ENCODE measurements at regions not wholly inside any gene's neighbourhood (a gene's known extent, or its start where the extent isn't known, plus 50 kb on each side); places are given as distances from the start of the nearest gene placed in this dataset.

DNA sequence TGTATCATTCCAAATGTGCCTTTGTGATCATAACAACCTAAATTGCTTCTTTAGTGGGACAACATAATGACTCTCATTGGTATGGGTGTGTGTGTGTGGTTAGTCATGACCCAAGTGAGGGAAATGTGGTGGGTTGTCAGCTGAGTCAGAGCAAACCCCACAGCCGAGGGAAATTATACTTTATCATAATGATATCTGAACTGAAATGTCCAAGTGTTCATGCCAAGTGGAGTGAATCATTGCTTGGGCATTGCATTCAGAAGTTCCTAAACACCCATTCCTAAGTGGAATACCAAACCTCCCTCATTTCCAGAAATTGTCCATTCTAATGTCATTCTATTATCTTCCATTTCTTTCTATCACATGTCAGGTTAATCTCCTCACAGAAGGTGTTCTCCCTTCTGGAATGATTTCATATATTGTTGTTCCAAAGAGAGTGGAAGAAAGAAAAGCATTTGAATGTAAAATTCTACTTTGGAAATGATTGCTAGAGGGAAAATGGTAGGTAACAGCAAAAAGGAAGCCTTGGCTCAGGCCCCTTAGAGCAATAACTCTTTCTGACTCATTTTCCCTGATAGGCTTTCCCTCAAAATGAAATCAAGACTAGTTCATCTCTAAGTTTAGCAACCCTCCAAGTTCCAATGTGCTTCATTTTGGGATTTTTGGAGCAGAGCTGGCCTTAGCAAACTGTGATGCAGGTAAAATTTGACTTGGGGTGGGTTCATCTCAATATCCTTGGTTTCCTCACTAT, 230.7 kb upstream of the KCNIP4 start:
- no peak for DNase-seq (ENCODE audit: extremely low spot score)
- ChIA-PET CTCF (interaction anchor here (0.7 to 1.6 kb wide), 2 partner anchors 15 to 32 kb away, joined by 3 read pairs; no protein-coding TSS in a partner anchor), POLR2A (no interaction called here)
- TF ChIP-seq CTCF (IDR thresholded peaks at IDR 0.05; ENCODE audit: control extremely low read depth, extremely low read depth, low read depth, missing control alignments): no peak

- CTCF ChIA-PET: no interaction called here
- POLR2A ChIA-PET: no interaction called here
- DNase-seq (ENCODE audit: extremely low spot score): no peak
- TF ChIP-seq CTCF (IDR thresholded peaks at IDR 0.05; ENCODE audit: control extremely low read depth, extremely low read depth, low read depth, missing control alignments): no peak
These were observed 226.1 kb upstream of the KCNIP4 start for GRCh38 chr4:22174640-22175039.

GRCh38 chr4:22170353-22170752, 221.8 kb upstream of the KCNIP4 start:
- ChIA-PET POLR2A (no interaction called here), CTCF (no interaction called here)
- DNase-seq (ENCODE audit: extremely low spot score): no peak
- TF ChIP-seq CTCF (IDR thresholded peaks at IDR 0.05; ENCODE audit: control extremely low read depth, extremely low read depth, low read depth, missing control alignments): no peak

GRCh38 chr4:22167201-22167600, 218.6 kb upstream of the KCNIP4 start:
- DNase-seq (ENCODE audit: extremely low spot score): no peak
- TF ChIP-seq CTCF (IDR thresholded peaks at IDR 0.05; ENCODE audit: control extremely low read depth, extremely low read depth, low read depth, missing control alignments): no peak
- POLR2A ChIA-PET: no interaction called here
- CTCF ChIA-PET: no interaction called here

DNA sequence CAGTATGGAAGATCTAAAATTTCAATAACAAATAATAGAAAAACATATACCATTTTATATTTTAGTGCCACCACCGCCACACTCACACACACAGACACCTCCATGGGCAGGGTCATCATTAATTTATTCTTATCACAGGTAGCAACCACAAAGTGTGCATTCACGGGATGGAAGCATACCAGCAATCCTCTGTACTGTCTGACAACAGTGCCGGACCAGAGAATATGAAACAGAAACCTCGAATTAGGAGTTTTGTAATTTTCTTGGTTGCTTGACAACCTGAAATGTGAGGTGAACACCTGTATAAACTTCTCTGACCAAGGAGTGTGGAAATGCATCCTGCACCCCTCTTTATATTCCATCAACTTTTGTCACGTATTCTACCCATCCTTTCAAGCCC, 213.9 kb upstream of the KCNIP4 start:
- no peak for DNase-seq (ENCODE audit: extremely low spot score)
- CTCF ChIA-PET: no interaction called here
- POLR2A ChIA-PET: no interaction called here
- no peak for TF ChIP-seq CTCF (IDR thresholded peaks at IDR 0.05; ENCODE audit: control extremely low read depth, extremely low read depth, low read depth, missing control alignments)

- TF ChIP-seq CTCF (IDR thresholded peaks at IDR 0.05; ENCODE audit: control extremely low read depth, extremely low read depth, low read depth, missing control alignments): no peak
- no peak for DNase-seq (ENCODE audit: extremely low spot score)
- ChIA-PET CTCF (no interaction called here), POLR2A (no interaction called here)
These were observed 182.2 kb upstream of the KCNIP4 start for GRCh38 chr4:22130741-22131140.

Data from GM10248 (cell line).